GM20000 (cell line): ENCODE measurements at regions not wholly inside any gene's neighbourhood (a gene's known extent, or its start where the extent isn't known, plus 50 kb on each side); places are given as distances from the start of the nearest gene placed in this dataset.

ENCODE experiments used
- DNase-seq: peaks from one replicate; pipeline ENCODE4 v3.0.0; 2012; ENCODE audit warnings: low spot score
- CTCF ChIP-seq: IDR thresholded peaks from 2 replicates; pipeline ENCODE4 v1.5.1; 2012; ENCODE audit warnings: mild to moderate bottlenecking, control low read depth; ENCODE audit errors: extremely low read depth, missing control alignments

- no peak for DNase-seq
These were observed 109.1 kb upstream of the SH3BP4 start for GRCh38 chr2:234842753-234843152.

GRCh38 chr2:234841321-234842015, 110.3 kb upstream of the SH3BP4 start:
- TF ChIP-seq CTCF: no peak
- DNase-seq: no peak

More at GRCh38 chr2:234842753-234843152, 109.1 kb upstream of the SH3BP4 start:
- no peak for TF ChIP-seq CTCF

GRCh38 chr2:234840336-234840735, 111.5 kb upstream of the SH3BP4 start:
- DNase-seq: no peak
- no peak for TF ChIP-seq CTCF

- no peak for DNase-seq
These were observed 112.5 kb upstream of the SH3BP4 start for GRCh38 chr2:234839285-234839684.

GRCh38 chr2:234836271-234836670, 115.5 kb upstream of the SH3BP4 start:
- no peak for TF ChIP-seq CTCF
- DNase-seq: no peak

More at GRCh38 chr2:234839285-234839684, 112.5 kb upstream of the SH3BP4 start:
- TF ChIP-seq CTCF: no peak

GRCh38 chr2:234835738-234836137, 116.1 kb upstream of the SH3BP4 start:
- DNase-seq: no peak
- TF ChIP-seq CTCF: no peak

- DNase-seq: no peak
- TF ChIP-seq CTCF: no peak
These were observed 117.4 kb upstream of the SH3BP4 start for GRCh38 chr2:234834228-234834923.
